MM.1S (cell line): ENCODE measurements at regions not wholly inside any gene's neighbourhood (a gene's known extent, or its start where the extent isn't known, plus 50 kb on each side); places are given as distances from the start of the nearest gene placed in this dataset.

ENCODE experiments used
- DNase-seq: peaks from one replicate; pipeline ENCODE4 v3.0.0-alpha.2; 2015
- H2AFZ ChIP-seq: fragments of 300-600 bp; sonication (generic); 2 replicates; pipeline ENCODE4 v1.6.0; 2016; ENCODE audit warnings: antibody characterized with exemption, low read length
- H3F3A ChIP-seq: fragments of 300-600 bp; sonication (generic); 2 replicates; pipeline ENCODE4 v1.6.1; 2016; ENCODE audit warnings: mild to moderate bottlenecking, antibody characterized with exemption, low read length, moderate library complexity, mixed read lengths; ENCODE audit not compliant: insufficient read depth
- H3K27ac ChIP-seq: fragments of 300-600 bp; sonication (generic); 2 replicates; pipeline ENCODE4 v1.5.1; 2016; ENCODE audit warnings: mild to moderate bottlenecking, low read length
- H3K27me3 ChIP-seq: fragments of 300-600 bp; sonication (generic); replicated peaks from 2 replicates; pipeline ENCODE4 v1.6.0; 2016; ENCODE audit warnings: low read length; ENCODE audit not compliant: insufficient read depth
- H3K36me3 ChIP-seq: fragments of 300-600 bp; sonication (generic); replicated peaks from 2 replicates; pipeline ENCODE4 v1.6.1; 2016; ENCODE audit warnings: mild to moderate bottlenecking, low read length, mixed read lengths; ENCODE audit not compliant: insufficient read depth
- H3K4me1 ChIP-seq: fragments of 300-600 bp; sonication (generic); 2 replicates; pipeline ENCODE4 v1.6.1; 2016; ENCODE audit warnings: low read length, mixed read lengths
- H3K4me2 ChIP-seq: fragments of 300-600 bp; sonication (generic); 2 replicates; pipeline ENCODE4 v1.6.0; 2016; ENCODE audit warnings: low read depth, low read length
- H3K4me3 ChIP-seq: fragments of 300-600 bp; sonication (generic); 2 replicates; pipeline ENCODE4 v1.5.1; 2016; ENCODE audit warnings: low read length, mixed read lengths
- H3K79me2 ChIP-seq: fragments of 300-600 bp; sonication (generic); 2 replicates; pipeline ENCODE4 v1.6.1; 2016; ENCODE audit warnings: mixed run types, low read length, mixed read lengths
- H3K9ac ChIP-seq: fragments of 300-600 bp; sonication (generic); 2 replicates; pipeline ENCODE4 v1.6.1; 2016; ENCODE audit warnings: low read length, mixed read lengths
- H3K9me2 ChIP-seq: fragments of 300-600 bp; sonication (generic); replicated peaks from 2 replicates; pipeline ENCODE4 v1.6.1; 2016; ENCODE audit warnings: mild to moderate bottlenecking, low read length, mixed read lengths; ENCODE audit not compliant: insufficient read depth
- H3K9me3 ChIP-seq: fragments of 300-600 bp; sonication (generic); replicated peaks from 2 replicates; pipeline ENCODE4 v1.6.1; 2016; ENCODE audit warnings: mild to moderate bottlenecking, low read length, mixed read lengths; ENCODE audit not compliant: insufficient read depth
- H4K20me1 ChIP-seq: fragments of 300-600 bp; sonication (generic); 2 replicates; pipeline ENCODE4 v1.6.1; 2016; ENCODE audit warnings: mild to moderate bottlenecking, low read length, moderate library complexity, mixed read lengths; ENCODE audit not compliant: insufficient read depth
- CTCF ChIP-seq: fragments of 300-600 bp; sonication (generic); IDR thresholded peaks from 2 replicates; pipeline ENCODE4 v1.5.1; 2016; ENCODE audit warnings: antibody characterized with exemption, low read length, mixed read lengths
- EZH2 ChIP-seq: fragments of 300-600 bp; sonication (generic); optimal IDR thresholded peaks from 2 replicates; pipeline ENCODE3; 2017; ENCODE audit warnings: low read depth, mild to moderate bottlenecking, antibody characterized with exemption, low read length, mixed read lengths
- EZH2phosphoT487 ChIP-seq: fragments of 300-600 bp; sonication (generic); IDR thresholded peaks from 2 replicates; pipeline ENCODE4 v1.6.1; 2018; ENCODE audit warnings: antibody characterized with exemption, low read length

GRCh38 chr2:216317831-216318520, 54.3 kb downstream of the MARCHF4 start:
- Histone ChIP-seq H3K27me3 (no peaks in the 10 kb centered on the region), H3K4me1 (no peaks in the 10 kb centered on the region), H3K9ac (no peak overlapping the region), H2AFZ (no peak overlapping the region), H3K27ac (no peak overlapping the region), H4K20me1 (no peaks in the 10 kb centered on the region), H3K4me3 (no peak overlapping the region), H3F3A (no peaks in the 10 kb centered on the region), H3K4me2 (no peak overlapping the region), H3K9me2 (no peaks in the 10 kb centered on the region), H3K79me2 (no peaks in the 10 kb centered on the region), H3K36me3 (no peaks in the 10 kb centered on the region), H3K9me3 (no peaks in the 10 kb centered on the region)
- no peak for DNase-seq
- no peak for TF ChIP-seq CTCF
- TF ChIP-seq EZH2, result no peak
- TF ChIP-seq EZH2phosphoT487, result no peak

DNA sequence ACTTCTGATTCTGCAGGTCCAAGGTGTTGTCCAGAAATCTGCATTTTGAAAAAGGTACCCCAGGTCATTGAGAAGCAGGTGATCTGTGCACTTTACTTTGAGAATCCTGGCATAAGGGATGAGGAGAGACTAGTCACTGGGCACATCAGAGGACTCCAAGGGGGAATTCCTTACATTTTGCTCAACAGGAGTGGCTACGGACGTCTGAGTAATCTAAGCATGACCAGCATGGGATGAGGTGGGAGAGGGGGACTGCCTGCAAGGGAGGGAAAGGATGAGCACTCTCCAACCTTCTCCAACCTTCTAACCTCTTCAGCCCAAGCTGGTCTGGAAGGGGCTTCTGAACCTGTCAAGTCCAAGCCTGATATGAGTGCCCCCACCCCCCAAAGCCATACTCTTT, 55.5 kb downstream of the MARCHF4 start:
- H3K9me3 ChIP-seq, result no peaks in the 10 kb centered on the region
- H2AFZ ChIP-seq, result no peak overlapping the region
- no peak overlapping the region for H3K27ac ChIP-seq
- no peak for TF ChIP-seq EZH2
- TF ChIP-seq CTCF, result no peak
- no peak for TF ChIP-seq EZH2phosphoT487
- DNase-seq, result no peak
- H3K4me2 ChIP-seq, result no peak overlapping the region
- H3K27me3 ChIP-seq, result no peaks in the 10 kb centered on the region
- no peaks in the 10 kb centered on the region for H3K4me1 ChIP-seq
- no peaks in the 10 kb centered on the region for H4K20me1 ChIP-seq
- H3K79me2 ChIP-seq, result no peaks in the 10 kb centered on the region
- no peak overlapping the region for H3K4me3 ChIP-seq
- H3K36me3 ChIP-seq, result no peaks in the 10 kb centered on the region
- H3F3A ChIP-seq, result no peaks in the 10 kb centered on the region
- no peaks in the 10 kb centered on the region for H3K9me2 ChIP-seq
- H3K9ac ChIP-seq, result no peak overlapping the region

GRCh38 chr2:216315802-216316603, 56.3 kb downstream of the MARCHF4 start:
- Histone ChIP-seq H3K27ac (no peak overlapping the region), H3K4me1 (no peaks in the 10 kb centered on the region), H3K9me3 (no peaks in the 10 kb centered on the region), H3K4me3 (no peak overlapping the region), H3K36me3 (no peaks in the 10 kb centered on the region), H2AFZ (no peak overlapping the region), H4K20me1 (no peaks in the 10 kb centered on the region), H3K9ac (no peak overlapping the region), H3K9me2 (no peaks in the 10 kb centered on the region), H3K4me2 (no peak overlapping the region), H3K79me2 (no peaks in the 10 kb centered on the region), H3K27me3 (no peaks in the 10 kb centered on the region), H3F3A (no peaks in the 10 kb centered on the region)
- TF ChIP-seq CTCF (no peak), EZH2phosphoT487 (no peak), EZH2 (no peak)
- no peak for DNase-seq
